ENCODE measurements at regions not wholly inside any gene's neighbourhood (a gene's known extent, or its start where the extent isn't known, plus 50 kb on each side); places are given as distances from the start of the nearest gene placed in this dataset.

DNA sequence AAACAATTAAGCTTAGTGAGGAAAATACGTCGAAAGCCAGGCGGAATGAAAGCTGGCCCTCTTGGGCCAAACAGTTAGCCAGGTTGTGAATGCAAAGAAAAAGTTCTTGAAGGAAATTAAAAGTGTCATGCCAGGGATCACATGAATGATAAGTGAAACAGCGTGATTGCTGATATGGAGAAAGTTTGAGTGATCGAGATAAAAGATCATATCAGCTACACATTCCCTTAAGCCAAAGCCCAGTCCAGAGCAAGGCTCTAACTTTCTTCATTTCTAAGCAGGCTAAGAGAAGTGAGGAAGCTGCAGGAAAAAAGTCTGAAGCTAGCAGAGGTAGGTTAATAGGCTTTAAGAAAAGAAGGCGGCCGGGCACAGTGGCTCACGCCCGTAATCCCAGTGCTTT is 254.0 kb downstream of the EFNB2 start:
- no peak overlapping the region for H2AFZ ChIP-seq (ENCODE audit: low read length)
- H3K4me1 ChIP-seq (ENCODE audit: low read length), result no peaks in the 10 kb centered on the region
- no peaks in the 10 kb centered on the region for H4K20me1 ChIP-seq (ENCODE audit: insufficient read depth, low read depth, low read length)
- no peak overlapping the region for H3K27ac ChIP-seq (ENCODE audit: low read length)
- H3K9ac ChIP-seq (ENCODE audit: low read length), result no peak overlapping the region
- H3K79me2 ChIP-seq (ENCODE audit: low read length), result no peaks in the 10 kb centered on the region
- peaks cover 4% of the 10 kb centered on the region for H3K9me3 ChIP-seq (ENCODE audit: low read length)
- H3K4me3 ChIP-seq (ENCODE audit: low read length), result no peak overlapping the region
- H3K36me3 ChIP-seq (ENCODE audit: insufficient read depth, low read length), result no peaks in the 10 kb centered on the region
- 0 out of 2 replicates have a peak, but pooled peaks cover 1% of the 10 kb centered on the region for H3K27me3 ChIP-seq (ENCODE audit: low read length)
- no peak for DNase-seq
- no peak overlapping the region for H3K4me2 ChIP-seq (ENCODE audit: low read depth, low read length, poor library complexity, severe bottlenecking)
- H3K9me2 ChIP-seq (replicated peaks; ENCODE audit: insufficient read depth, low read length), result no peaks in the 10 kb centered on the region

- Histone ChIP-seq H3K4me3 (ENCODE audit: low read length) (no peak overlapping the region), H3K4me1 (ENCODE audit: low read length) (no peaks in the 10 kb centered on the region), H3K27me3 (ENCODE audit: low read length) (0 out of 2 replicates have a peak, but pooled peaks cover 3% of the 10 kb centered on the region), H3K79me2 (ENCODE audit: low read length) (no peaks in the 10 kb centered on the region), H3K9me3 (ENCODE audit: low read length) (0 out of 2 replicates have a peak, but pooled peaks cover 7% of the 10 kb centered on the region), H3K36me3 (ENCODE audit: insufficient read depth, low read length) (no peaks in the 10 kb centered on the region), H4K20me1 (ENCODE audit: insufficient read depth, low read depth, low read length) (no peaks in the 10 kb centered on the region), H3K27ac (ENCODE audit: low read length) (no peak overlapping the region), H3K9ac (ENCODE audit: low read length) (no peak overlapping the region), H3K9me2 (replicated peaks; ENCODE audit: insufficient read depth, low read length) (no peaks in the 10 kb centered on the region), H3K4me2 (ENCODE audit: low read depth, low read length, poor library complexity, severe bottlenecking) (no peak overlapping the region), H2AFZ (ENCODE audit: low read length) (no peak overlapping the region)
- no peak for DNase-seq
Observed at GRCh38 chr13:106277484-106278154, 257.8 kb downstream of the EFNB2 start.

DNA sequence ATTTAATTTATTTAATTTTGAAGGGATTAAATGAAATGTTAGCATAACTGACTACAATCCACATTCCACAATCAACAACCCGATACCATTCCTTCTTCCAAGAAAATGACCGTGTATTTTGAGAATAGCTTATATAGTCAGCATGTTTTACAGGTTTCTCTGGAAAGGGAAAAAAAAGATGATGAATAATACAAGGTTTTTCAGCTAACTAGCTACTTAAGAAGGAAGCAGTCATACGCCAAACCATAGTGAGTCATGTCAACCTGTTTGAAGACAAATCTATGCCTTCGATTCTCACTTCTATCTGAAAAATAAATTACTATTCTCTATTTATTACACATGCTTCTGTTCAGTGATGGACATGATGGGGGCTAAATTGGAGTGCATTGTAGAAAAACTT is 258.6 kb downstream of the EFNB2 start:
- H4K20me1 ChIP-seq (ENCODE audit: insufficient read depth, low read depth, low read length), result no peaks in the 10 kb centered on the region
- H3K36me3 ChIP-seq (ENCODE audit: insufficient read depth, low read length), result no peaks in the 10 kb centered on the region
- 0 out of 2 replicates have a peak, but pooled peaks cover 3% of the 10 kb centered on the region for H3K27me3 ChIP-seq (ENCODE audit: low read length)
- no peak overlapping the region for H2AFZ ChIP-seq (ENCODE audit: low read length)
- H3K9me3 ChIP-seq (ENCODE audit: low read length), result 0 out of 2 replicates have a peak, but pooled peaks cover 7% of the 10 kb centered on the region
- no peak overlapping the region for H3K4me2 ChIP-seq (ENCODE audit: low read depth, low read length, poor library complexity, severe bottlenecking)
- no peaks in the 10 kb centered on the region for H3K79me2 ChIP-seq (ENCODE audit: low read length)
- DNase-seq, result no peak
- no peaks in the 10 kb centered on the region for H3K9me2 ChIP-seq (replicated peaks; ENCODE audit: insufficient read depth, low read length)
- no peak overlapping the region for H3K27ac ChIP-seq (ENCODE audit: low read length)
- no peak overlapping the region for H3K9ac ChIP-seq (ENCODE audit: low read length)
- H3K4me3 ChIP-seq (ENCODE audit: low read length), result no peak overlapping the region
- no peaks in the 10 kb centered on the region for H3K4me1 ChIP-seq (ENCODE audit: low read length)

GRCh38 chr13:106275446-106276032 is 259.9 kb downstream of the EFNB2 start:
- Histone ChIP-seq H2AFZ (ENCODE audit: low read length) (no peak overlapping the region), H3K4me2 (ENCODE audit: low read depth, low read length, poor library complexity, severe bottlenecking) (no peak overlapping the region), H3K27ac (ENCODE audit: low read length) (no peak overlapping the region), H3K9ac (ENCODE audit: low read length) (no peak overlapping the region), H3K4me3 (ENCODE audit: low read length) (no peak overlapping the region), H3K4me1 (ENCODE audit: low read length) (no peaks in the 10 kb centered on the region), H3K9me2 (replicated peaks; ENCODE audit: insufficient read depth, low read length) (no peaks in the 10 kb centered on the region), H3K79me2 (ENCODE audit: low read length) (no peaks in the 10 kb centered on the region), H3K27me3 (ENCODE audit: low read length) (0 out of 2 replicates have a peak, but pooled peaks cover 3% of the 10 kb centered on the region), H4K20me1 (ENCODE audit: insufficient read depth, low read depth, low read length) (no peaks in the 10 kb centered on the region), H3K9me3 (ENCODE audit: low read length) (0 out of 2 replicates have a peak, but pooled peaks cover 7% of the 10 kb centered on the region), H3K36me3 (ENCODE audit: insufficient read depth, low read length) (no peaks in the 10 kb centered on the region)
- DNase-seq, result no peak

- H3K27ac ChIP-seq (ENCODE audit: low read length), result no peak overlapping the region
- no peaks in the 10 kb centered on the region for H3K36me3 ChIP-seq (ENCODE audit: insufficient read depth, low read length)
- H3K9me2 ChIP-seq (replicated peaks; ENCODE audit: insufficient read depth, low read length), result no peaks in the 10 kb centered on the region
- no peaks in the 10 kb centered on the region for H3K4me1 ChIP-seq (ENCODE audit: low read length)
- 0 out of 2 replicates have a peak, but pooled peaks cover 13% of the 10 kb centered on the region for H3K9me3 ChIP-seq (ENCODE audit: low read length)
- no peaks in the 10 kb centered on the region for H3K79me2 ChIP-seq (ENCODE audit: low read length)
- H3K27me3 ChIP-seq (ENCODE audit: low read length), result 0 out of 2 replicates have a peak, but pooled peaks cover 3% of the 10 kb centered on the region
- H4K20me1 ChIP-seq (ENCODE audit: insufficient read depth, low read depth, low read length), result no peaks in the 10 kb centered on the region
- no peak overlapping the region for H3K4me2 ChIP-seq (ENCODE audit: low read depth, low read length, poor library complexity, severe bottlenecking)
- H3K4me3 ChIP-seq (ENCODE audit: low read length), result no peak overlapping the region
- H2AFZ ChIP-seq (ENCODE audit: low read length), result no peak overlapping the region
- no peak overlapping the region for H3K9ac ChIP-seq (ENCODE audit: low read length)
- no peak for DNase-seq
Observed at GRCh38 chr13:106274551-106275203, 260.8 kb downstream of the EFNB2 start.

- no peaks in the 10 kb centered on the region for H3K36me3 ChIP-seq (ENCODE audit: insufficient read depth, low read length)
- H3K9me3 ChIP-seq (ENCODE audit: low read length), result peaks cover 14% of the 10 kb centered on the region
- H3K9me2 ChIP-seq (replicated peaks; ENCODE audit: insufficient read depth, low read length), result no peaks in the 10 kb centered on the region
- no peaks in the 10 kb centered on the region for H3K4me1 ChIP-seq (ENCODE audit: low read length)
- H3K4me3 ChIP-seq (ENCODE audit: low read length), result no peak overlapping the region
- H3K9ac ChIP-seq (ENCODE audit: low read length), result no peak overlapping the region
- no peak overlapping the region for H3K27ac ChIP-seq (ENCODE audit: low read length)
- H3K27me3 ChIP-seq (ENCODE audit: low read length), result no peaks in the 10 kb centered on the region
- H2AFZ ChIP-seq (ENCODE audit: low read length), result no peak overlapping the region
- DNase-seq, result no peak
- no peaks in the 10 kb centered on the region for H3K79me2 ChIP-seq (ENCODE audit: low read length)
- H4K20me1 ChIP-seq (ENCODE audit: insufficient read depth, low read depth, low read length), result no peaks in the 10 kb centered on the region
- H3K4me2 ChIP-seq (ENCODE audit: low read depth, low read length, poor library complexity, severe bottlenecking), result no peak overlapping the region
Observed at GRCh38 chr13:106263801-106264200, 271.7 kb downstream of the EFNB2 start.

DNA sequence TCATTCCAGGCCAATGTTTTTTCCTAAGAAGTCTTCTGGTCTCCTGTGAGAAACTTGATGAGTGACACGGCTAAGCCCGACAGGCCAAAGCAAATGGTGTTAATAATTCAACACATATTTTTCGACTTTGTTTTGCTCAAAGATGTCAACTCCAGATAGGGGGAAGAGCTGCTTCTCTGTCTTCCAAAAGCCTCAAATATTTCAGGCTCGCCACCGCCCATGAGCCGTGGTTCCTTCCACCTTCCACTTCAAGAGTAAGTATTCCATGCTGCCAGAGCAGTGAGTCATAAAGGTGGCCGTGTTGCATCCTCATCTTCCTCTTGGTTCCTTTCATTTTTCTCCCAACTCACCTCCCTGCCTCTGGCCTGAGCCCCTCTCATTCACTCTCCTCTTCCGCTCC is 272.6 kb downstream of the EFNB2 start:
- no peak for DNase-seq
- Histone ChIP-seq H3K36me3 (ENCODE audit: insufficient read depth, low read length) (no peaks in the 10 kb centered on the region), H2AFZ (ENCODE audit: low read length) (no peak overlapping the region), H3K79me2 (ENCODE audit: low read length) (no peaks in the 10 kb centered on the region), H3K9me3 (ENCODE audit: low read length) (peaks cover 9% of the 10 kb centered on the region), H3K4me1 (ENCODE audit: low read length) (no peaks in the 10 kb centered on the region), H3K27me3 (ENCODE audit: low read length) (no peaks in the 10 kb centered on the region), H3K4me3 (ENCODE audit: low read length) (no peak overlapping the region), H3K27ac (ENCODE audit: low read length) (no peak overlapping the region), H3K9me2 (replicated peaks; ENCODE audit: insufficient read depth, low read length) (no peaks in the 10 kb centered on the region), H3K4me2 (ENCODE audit: low read depth, low read length, poor library complexity, severe bottlenecking) (no peak overlapping the region), H4K20me1 (ENCODE audit: insufficient read depth, low read depth, low read length) (no peaks in the 10 kb centered on the region), H3K9ac (ENCODE audit: low read length) (no peak overlapping the region)

DNA sequence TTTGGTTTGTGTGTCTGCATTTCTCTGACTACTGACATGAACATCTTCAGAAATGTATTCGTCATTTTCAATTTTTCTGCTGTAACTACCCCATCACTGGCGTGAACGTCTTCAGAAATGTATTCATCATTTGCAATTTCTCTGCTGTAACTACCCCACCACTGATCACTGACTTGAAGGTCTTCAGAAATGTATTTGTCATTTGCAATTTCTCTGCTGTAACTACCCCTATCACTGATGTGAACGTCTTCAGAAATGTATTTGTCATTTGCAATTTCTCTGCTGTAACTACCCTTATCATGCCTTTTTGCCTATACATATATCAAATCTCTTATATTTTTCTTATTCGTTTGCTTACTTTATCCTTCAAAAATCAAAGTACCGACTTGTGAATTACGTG is 274.0 kb downstream of the EFNB2 start:
- DNase-seq, result no peak
- Histone ChIP-seq H3K9me3 (ENCODE audit: low read length) (peaks cover 7% of the 10 kb centered on the region), H3K27ac (ENCODE audit: low read length) (no peak overlapping the region), H3K27me3 (ENCODE audit: low read length) (no peaks in the 10 kb centered on the region), H3K9me2 (replicated peaks; ENCODE audit: insufficient read depth, low read length) (no peaks in the 10 kb centered on the region), H3K4me3 (ENCODE audit: low read length) (no peak overlapping the region), H3K4me1 (ENCODE audit: low read length) (no peaks in the 10 kb centered on the region), H4K20me1 (ENCODE audit: insufficient read depth, low read depth, low read length) (no peaks in the 10 kb centered on the region), H3K79me2 (ENCODE audit: low read length) (no peaks in the 10 kb centered on the region), H3K36me3 (ENCODE audit: insufficient read depth, low read length) (no peaks in the 10 kb centered on the region), H3K4me2 (ENCODE audit: low read depth, low read length, poor library complexity, severe bottlenecking) (no peak overlapping the region), H2AFZ (ENCODE audit: low read length) (no peak overlapping the region), H3K9ac (ENCODE audit: low read length) (no peak overlapping the region)
